Endothelial cell of umbilical vein (primary cell): ENCODE measurements at regions not wholly inside any gene's neighbourhood (a gene's known extent, or its start where the extent isn't known, plus 50 kb on each side); places are given as distances from the start of the nearest gene placed in this dataset.

Source experiments
- BruUV-seq: library from RNA; stranded (reverse); fragments of 400-500 nt; replicated peaks from 2 replicates; lab custom pipeline; 2021; lab: Mats Ljungman, UMichigan
- CTCF ChIA-PET: fragments of 300-600, 350-600 bp; sonication (Branson Sonifier 250); formaldehyde crosslinking; loops from one replicate; lab custom pipeline; 2021; ENCODE audit warnings: antibody characterized with exemption, inconsistent platforms; lab: Charles Lee
- POLR2A ChIA-PET: fragments of 300-600, 350-600 bp; sonication (Branson Sonifier 250); formaldehyde crosslinking; loops from one replicate; lab custom pipeline; 2021; ENCODE audit warnings: antibody characterized with exemption, inconsistent platforms; lab: Charles Lee
- DNase-seq: peaks from one replicate; pipeline ENCODE4 v3.0.0-alpha.2; 2011; ENCODE audit warnings: low read depth, low spot score
- FAIRE-seq: peaks from 2 replicates; lab custom pipeline; 2011; peaks lifted over from hg19 to GRCh38; lab: Jason Lieb, UNC
- H2AFZ ChIP-seq: 2 replicates; pipeline ENCODE4 v1.6.0; 2012; ENCODE audit warnings: low read depth, low read length, control low read depth, inconsistent platforms
- H3K27ac ChIP-seq: 2 replicates; pipeline ENCODE4 v1.5.1; 2011; ENCODE audit warnings: low read depth, mild to moderate bottlenecking, control low read depth, low read length, moderate library complexity; ENCODE audit not compliant: insufficient read depth
- H3K27me3 ChIP-seq, 2 experiments: 2 replicates each; pipeline versions ENCODE4 v1.6.0 to v1.6.1; 2011; ENCODE audit warnings: low read length in 2 of 2, mixed read lengths in 1 of 2; ENCODE audit not compliant: control insufficient read depth in 2 of 2, insufficient read depth in 2 of 2
- H3K36me3 ChIP-seq, 2 experiments: 2 replicates in 1 of 2; 3 replicates in 1 of 2; pipeline ENCODE4 v1.5.1; 2011; ENCODE audit warnings: low read length in 2 of 2, mild to moderate bottlenecking in 1 of 2, moderate library complexity in 1 of 2; ENCODE audit not compliant: control insufficient read depth in 2 of 2, insufficient read depth in 2 of 2; ENCODE audit errors: extremely low read depth in 1 of 2
- H3K4me1 ChIP-seq: 3 replicates; pipeline ENCODE4 v1.5.1; 2011; ENCODE audit warnings: mild to moderate bottlenecking, low read length; ENCODE audit not compliant: control insufficient read depth, insufficient read depth; ENCODE audit errors: extremely low read depth
- H3K4me2 ChIP-seq: 2 replicates; pipeline ENCODE4 v1.6.1; 2011; ENCODE audit warnings: low read length, control low read depth, mixed read lengths; ENCODE audit not compliant: insufficient read depth
- H3K4me3 ChIP-seq, 3 experiments: fragments of 200-600 bp in 1 of 3; sonication (generic), shearing (Covaris generic) in 1 of 3; replicated peaks in 1 of 3; 2 replicates each; pipeline ENCODE4 v1.5.1; 2011 to 2016; ENCODE audit warnings: control low read depth in 3 of 3, low read length in 3 of 3, mild to moderate bottlenecking in 2 of 3, inconsistent platforms in 1 of 3, low read depth in 1 of 3, moderate library complexity in 1 of 3; ENCODE audit not compliant: insufficient read depth in 1 of 3
- H3K79me2 ChIP-seq: 2 replicates; pipeline ENCODE4 v1.6.0; 2012; ENCODE audit warnings: low read length, inconsistent platforms; ENCODE audit not compliant: control insufficient read depth, insufficient read depth
- H3K9ac ChIP-seq: replicated peaks from 2 replicates; pipeline ENCODE3; 2011; ENCODE audit warnings: low read length, control low read depth; ENCODE audit not compliant: insufficient read depth; ENCODE audit errors: extremely low read depth
- H3K9me1 ChIP-seq: replicated peaks from 3 replicates; pipeline ENCODE4 v1.6.0; 2011; ENCODE audit warnings: mild to moderate bottlenecking, low read length; ENCODE audit not compliant: control insufficient read depth, insufficient read depth; ENCODE audit errors: extremely low read depth
- H3K9me3 ChIP-seq: replicated peaks from 2 replicates; pipeline ENCODE4 v1.5.1; 2012; ENCODE audit warnings: low read length, inconsistent platforms; ENCODE audit not compliant: control insufficient read depth, insufficient read depth
- H4K20me1 ChIP-seq: replicated peaks from 2 replicates; pipeline ENCODE3; 2011; ENCODE audit warnings: mild to moderate bottlenecking, low read length; ENCODE audit not compliant: control insufficient read depth, insufficient read depth; ENCODE audit errors: extremely low read depth
- EZH2 ChIP-seq: IDR thresholded peaks from 2 replicates; pipeline ENCODE4 v1.6.1; 2012; ENCODE audit warnings: borderline replicate concordance, low read depth, mild to moderate bottlenecking, moderate library complexity, low read length, inconsistent platforms; ENCODE audit not compliant: severe bottlenecking
- FOS ChIP-seq: IDR thresholded peaks from 2 replicates; pipeline ENCODE4 v1.6.1; 2011; ENCODE audit warnings: mild to moderate bottlenecking, low read length, moderate library complexity, borderline replicate concordance; ENCODE audit not compliant: insufficient read depth
- JUN ChIP-seq: IDR thresholded peaks from 2 replicates; pipeline ENCODE4 v1.6.1; 2011; ENCODE audit warnings: borderline replicate concordance, low read depth; ENCODE audit not compliant: insufficient read length, insufficient read depth
- MAX ChIP-seq: IDR thresholded peaks from 2 replicates; pipeline ENCODE4 v1.6.1; 2011; ENCODE audit not compliant: insufficient read depth, insufficient read length
- POLR2A ChIP-seq: IDR thresholded peaks from 2 replicates; pipeline ENCODE4 v1.6.1; 2012; ENCODE audit warnings: low read depth, mild to moderate bottlenecking, control low read depth, low read length
- POLR2AphosphoS5 ChIP-seq: IDR thresholded peaks from 2 replicates; pipeline ENCODE4 v1.6.1; 2012; ENCODE audit warnings: low read depth, mild to moderate bottlenecking, control low read depth, low read length, moderate library complexity; ENCODE audit not compliant: insufficient read depth
- dilution Hi-C: fragments of 300-500 bp; cut with MboI; formaldehyde crosslinking; loops from one replicate; pipeline ENCODE4 v1.15.0; 2019; ENCODE audit warnings: low sequenced_read_pairs; ENCODE audit not compliant: extremely low pct_ligation_motif_present
- intact Hi-C: fragments of 100-400 bp; cut with micrococcal nuclease; formaldehyde crosslinking; loops from one replicate; pipeline ENCODE4 v1.10.0; 2022
- TF ChIP-seq, protein P1 (sequence below), 2 donors: IDR thresholded peaks; 1 replicate in 1 of 2; 2 replicates in 1 of 2; pipeline ENCODE4 v1.5.1; 2011; ENCODE audit warnings: low read length in 2 of 2, mild to moderate bottlenecking in 2 of 2, moderate library complexity in 2 of 2, control low read depth in 1 of 2, inconsistent platforms in 1 of 2, low read depth in 1 of 2; ENCODE audit not compliant: insufficient read depth in 1 of 2; ENCODE audit errors: extremely low read depth in 1 of 2

DNA sequence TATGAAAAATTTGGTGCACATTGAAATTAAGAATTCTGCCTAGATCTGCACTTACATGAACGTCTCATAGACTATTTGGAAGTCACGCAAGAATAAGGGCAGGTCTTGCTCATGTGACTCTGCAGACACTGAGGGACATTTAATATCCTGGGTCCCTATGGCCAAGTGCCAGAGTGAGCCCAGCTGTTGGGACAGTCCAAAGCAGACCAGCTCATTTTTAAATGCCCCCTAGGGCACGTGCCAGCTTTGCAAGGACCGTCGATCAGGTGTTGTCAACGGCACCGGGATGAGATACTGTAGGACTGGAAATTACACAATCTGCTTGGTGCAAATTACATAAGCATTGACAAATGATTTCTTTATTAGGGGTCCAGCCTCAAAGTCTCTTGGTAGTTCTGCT lies 293.6 kb downstream of the TEX29 start:
- H3K9me3 ChIP-seq, result peaks cover 2% of the 10 kb centered on the region
- TF ChIP-seq, protein P1, sequence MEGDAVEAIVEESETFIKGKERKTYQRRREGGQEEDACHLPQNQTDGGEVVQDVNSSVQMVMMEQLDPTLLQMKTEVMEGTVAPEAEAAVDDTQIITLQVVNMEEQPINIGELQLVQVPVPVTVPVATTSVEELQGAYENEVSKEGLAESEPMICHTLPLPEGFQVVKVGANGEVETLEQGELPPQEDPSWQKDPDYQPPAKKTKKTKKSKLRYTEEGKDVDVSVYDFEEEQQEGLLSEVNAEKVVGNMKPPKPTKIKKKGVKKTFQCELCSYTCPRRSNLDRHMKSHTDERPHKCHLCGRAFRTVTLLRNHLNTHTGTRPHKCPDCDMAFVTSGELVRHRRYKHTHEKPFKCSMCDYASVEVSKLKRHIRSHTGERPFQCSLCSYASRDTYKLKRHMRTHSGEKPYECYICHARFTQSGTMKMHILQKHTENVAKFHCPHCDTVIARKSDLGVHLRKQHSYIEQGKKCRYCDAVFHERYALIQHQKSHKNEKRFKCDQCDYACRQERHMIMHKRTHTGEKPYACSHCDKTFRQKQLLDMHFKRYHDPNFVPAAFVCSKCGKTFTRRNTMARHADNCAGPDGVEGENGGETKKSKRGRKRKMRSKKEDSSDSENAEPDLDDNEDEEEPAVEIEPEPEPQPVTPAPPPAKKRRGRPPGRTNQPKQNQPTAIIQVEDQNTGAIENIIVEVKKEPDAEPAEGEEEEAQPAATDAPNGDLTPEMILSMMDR (IDR thresholded peaks at IDR 0.05; ENCODE audit: extremely low read depth in 1 of 2, insufficient read depth in 1 of 2, low read depth in 1 of 2, low read length in 2 of 2), result no peak
- TF ChIP-seq FOS (no peak), POLR2A (no peak), MAX (no peak), EZH2 (no peak), JUN (no peak), POLR2AphosphoS5 (no peak)
- no peak overlapping the region for H2AFZ ChIP-seq
- no peak overlapping the region for H3K4me2 ChIP-seq
- H3K4me1 ChIP-seq, result no peaks in the 10 kb centered on the region
- no peaks in the 10 kb centered on the region for H3K27me3 ChIP-seq
- H3K4me3 ChIP-seq, result no peak overlapping the region
- no peaks in the 10 kb centered on the region for H4K20me1 ChIP-seq
- no peaks in the 10 kb centered on the region for H3K36me3 ChIP-seq
- dilution Hi-C loops, result no loop called here
- no peaks in the 10 kb centered on the region for H3K9me1 ChIP-seq
- H3K9ac ChIP-seq, result no peak overlapping the region
- no peak overlapping the region for H3K27ac ChIP-seq
- ChIA-PET POLR2A (no interaction called here), CTCF (no interaction called here)
- no peaks in the 10 kb centered on the region for H3K79me2 ChIP-seq
- BruUV-seq, result no TSS peak
- FAIRE-seq (no peak), DNase-seq (no peak)
- intact Hi-C loops, result loop anchor here (10.0 kb wide), 1 partner anchor 311 kb away; no protein-coding TSS in a partner anchor
